Activated CD8-positive, alpha-beta memory T cell treated with anti-CD3 and anti-CD28 coated beads for 24 hours (primary cell): ENCODE measurements at regions not wholly inside any gene's neighbourhood (a gene's known extent, or its start where the extent isn't known, plus 50 kb on each side); places are given as distances from the start of the nearest gene placed in this dataset.
"Not testable (repeated sequence)": the region's sequence is repeated elsewhere in the genome, so short reads cannot be mapped to it uniquely, and the experiment has no call there.

Experiments
- DNase-seq: peaks from one replicate; pipeline ENCODE4 v3.0.0-alpha.2; 2020

- DNase-seq = not testable (repeated sequence)
Measured at GRCh38 chr4:123684937-123685336, 288.3 kb downstream of the SPRY1 start.

GRCh38 chr4:123695531-123695930 lies 298.9 kb downstream of the SPRY1 start:
- not testable (repeated sequence) for DNase-seq

GRCh38 chr4:123696687-123697086 lies 300.1 kb downstream of the SPRY1 start:
- no peak for DNase-seq

- no peak for DNase-seq
Measured at GRCh38 chr4:123698556-123698955, 302.0 kb downstream of the SPRY1 start.

- no peak for DNase-seq
Measured at GRCh38 chr4:123699880-123700771, 303.5 kb downstream of the SPRY1 start.

GRCh38 chr4:123701131-123701575 lies 304.6 kb downstream of the SPRY1 start:
- no peak for DNase-seq

- no peak for DNase-seq
Measured at GRCh38 chr4:123705419-123705818, 308.8 kb downstream of the SPRY1 start.

- DNase-seq = no peak
Measured at GRCh38 chr4:123706973-123707372, 310.4 kb downstream of the SPRY1 start.

GRCh38 chr4:123708902-123709301 lies 312.3 kb downstream of the SPRY1 start:
- DNase-seq = no peak

GRCh38 chr4:123709336-123709735 lies 312.7 kb downstream of the SPRY1 start:
- no peak for DNase-seq

GRCh38 chr4:123731035-123731434 lies 334.4 kb downstream of the SPRY1 start:
- no peak for DNase-seq

- DNase-seq = no peak
Measured at GRCh38 chr4:123737156-123737555, 340.6 kb downstream of the SPRY1 start.

GRCh38 chr4:123739806-123740205 lies 343.2 kb downstream of the SPRY1 start:
- DNase-seq = no peak

- DNase-seq = no peak
Measured at GRCh38 chr4:123740236-123740635, 343.6 kb downstream of the SPRY1 start.

- no peak for DNase-seq
Measured at GRCh38 chr4:123741906-123742305, 345.3 kb downstream of the SPRY1 start.

GRCh38 chr4:123743848-123744247 lies 347.3 kb downstream of the SPRY1 start:
- DNase-seq = no peak

- DNase-seq = no peak
Measured at GRCh38 chr4:123744664-123745290, 348.2 kb downstream of the SPRY1 start.

- no peak for DNase-seq
Measured at GRCh38 chr4:123747016-123747415, 350.4 kb downstream of the SPRY1 start.

GRCh38 chr4:123748806-123749205 lies 352.2 kb downstream of the SPRY1 start:
- DNase-seq = no peak

- DNase-seq = no peak
Measured at GRCh38 chr4:123749383-123749782, 352.8 kb downstream of the SPRY1 start.

- no peak for DNase-seq
Measured at GRCh38 chr4:123750044-123750443, 353.4 kb downstream of the SPRY1 start.

GRCh38 chr4:123755655-123756054 lies 359.1 kb downstream of the SPRY1 start:
- DNase-seq = no peak

GRCh38 chr4:123767806-123768205 lies 371.2 kb downstream of the SPRY1 start:
- DNase-seq = no peak

GRCh38 chr4:123770884-123771283 lies 374.3 kb downstream of the SPRY1 start:
- no peak for DNase-seq
